Astrocyte of the cerebellum (primary cell): ENCODE measurements at regions not wholly inside any gene's neighbourhood (a gene's known extent, or its start where the extent isn't known, plus 50 kb on each side); places are given as distances from the start of the nearest gene placed in this dataset.

Experiments
- DNase-seq: peaks from one replicate; pipeline ENCODE4 v3.0.0-alpha.2; 2011; ENCODE audit warnings: low read depth
- H3K4me3 ChIP-seq: 2 replicates; pipeline ENCODE4 v1.5.1; 2011; ENCODE audit warnings: mild to moderate bottlenecking, low read depth, low read length, moderate library complexity
- in situ Hi-C: cut with HindIII; loops from 2 replicates; pipeline ENCODE4 v1.10.0; 2017; ENCODE audit warnings: low sequenced_read_pairs
- TF ChIP-seq, protein P1 (sequence below): IDR thresholded peaks from 2 replicates; pipeline ENCODE4 v1.5.1; 2012; ENCODE audit warnings: low read length, low read depth, moderate library complexity, mild to moderate bottlenecking; ENCODE audit errors: missing control alignments

DNA sequence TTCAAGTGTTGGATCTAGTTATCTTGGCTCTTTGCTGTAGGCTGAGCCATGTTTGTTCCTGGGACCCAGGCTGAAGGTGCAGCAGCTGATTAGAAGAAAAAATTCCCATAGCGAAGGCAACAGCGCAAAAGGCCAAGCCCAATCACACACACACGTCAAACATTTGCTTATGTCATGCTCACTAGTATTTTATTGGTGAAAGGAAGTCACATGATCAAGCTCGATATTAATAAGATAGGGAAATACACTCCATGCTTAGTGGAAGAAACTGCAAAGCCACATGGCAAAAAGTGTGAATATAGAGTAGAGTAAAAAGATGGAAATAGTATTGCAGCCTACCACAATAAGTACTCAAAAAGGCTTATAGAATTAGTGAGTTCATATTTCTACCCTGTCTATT is 373.5 kb upstream of the FAR2 start:
- no peak for DNase-seq
- H3K4me3 ChIP-seq = no peak overlapping the region
- in situ Hi-C loops = no loop called here
- TF ChIP-seq, protein P1, sequence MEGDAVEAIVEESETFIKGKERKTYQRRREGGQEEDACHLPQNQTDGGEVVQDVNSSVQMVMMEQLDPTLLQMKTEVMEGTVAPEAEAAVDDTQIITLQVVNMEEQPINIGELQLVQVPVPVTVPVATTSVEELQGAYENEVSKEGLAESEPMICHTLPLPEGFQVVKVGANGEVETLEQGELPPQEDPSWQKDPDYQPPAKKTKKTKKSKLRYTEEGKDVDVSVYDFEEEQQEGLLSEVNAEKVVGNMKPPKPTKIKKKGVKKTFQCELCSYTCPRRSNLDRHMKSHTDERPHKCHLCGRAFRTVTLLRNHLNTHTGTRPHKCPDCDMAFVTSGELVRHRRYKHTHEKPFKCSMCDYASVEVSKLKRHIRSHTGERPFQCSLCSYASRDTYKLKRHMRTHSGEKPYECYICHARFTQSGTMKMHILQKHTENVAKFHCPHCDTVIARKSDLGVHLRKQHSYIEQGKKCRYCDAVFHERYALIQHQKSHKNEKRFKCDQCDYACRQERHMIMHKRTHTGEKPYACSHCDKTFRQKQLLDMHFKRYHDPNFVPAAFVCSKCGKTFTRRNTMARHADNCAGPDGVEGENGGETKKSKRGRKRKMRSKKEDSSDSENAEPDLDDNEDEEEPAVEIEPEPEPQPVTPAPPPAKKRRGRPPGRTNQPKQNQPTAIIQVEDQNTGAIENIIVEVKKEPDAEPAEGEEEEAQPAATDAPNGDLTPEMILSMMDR = no peak

GRCh38 chr12:28776220-28776619 is 372.9 kb upstream of the FAR2 start:
- no peak overlapping the region for H3K4me3 ChIP-seq
- DNase-seq = no peak
- in situ Hi-C loops = no loop called here
- TF ChIP-seq, protein P1 = no peak

DNA sequence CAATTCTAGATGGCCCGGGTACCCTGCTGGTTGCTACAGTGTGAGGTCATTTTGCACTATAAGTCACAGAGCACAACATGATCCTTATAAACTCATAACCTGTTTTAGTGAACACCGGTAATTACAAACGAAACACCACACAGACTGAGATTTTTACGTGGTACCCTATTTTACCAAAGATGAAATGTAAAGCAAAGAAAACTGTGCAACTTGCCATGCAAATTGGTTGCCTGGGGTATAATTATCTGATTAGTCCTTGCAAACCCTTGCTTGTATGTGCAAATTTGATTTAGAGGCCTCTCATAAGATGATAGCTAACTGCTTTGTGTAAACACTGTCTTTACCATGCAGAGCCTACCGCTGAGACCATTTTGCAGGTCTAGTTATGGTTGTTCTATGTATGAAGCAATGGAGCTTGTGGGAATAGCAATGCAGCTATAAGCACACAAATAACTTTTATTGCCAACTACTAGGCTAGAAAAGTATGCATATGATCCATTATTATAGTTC is 372.1 kb upstream of the FAR2 start:
- TF ChIP-seq, protein P1 = no peak
- H3K4me3 ChIP-seq = no peak overlapping the region
- in situ Hi-C loops = no loop called here
- no peak for DNase-seq

DNA sequence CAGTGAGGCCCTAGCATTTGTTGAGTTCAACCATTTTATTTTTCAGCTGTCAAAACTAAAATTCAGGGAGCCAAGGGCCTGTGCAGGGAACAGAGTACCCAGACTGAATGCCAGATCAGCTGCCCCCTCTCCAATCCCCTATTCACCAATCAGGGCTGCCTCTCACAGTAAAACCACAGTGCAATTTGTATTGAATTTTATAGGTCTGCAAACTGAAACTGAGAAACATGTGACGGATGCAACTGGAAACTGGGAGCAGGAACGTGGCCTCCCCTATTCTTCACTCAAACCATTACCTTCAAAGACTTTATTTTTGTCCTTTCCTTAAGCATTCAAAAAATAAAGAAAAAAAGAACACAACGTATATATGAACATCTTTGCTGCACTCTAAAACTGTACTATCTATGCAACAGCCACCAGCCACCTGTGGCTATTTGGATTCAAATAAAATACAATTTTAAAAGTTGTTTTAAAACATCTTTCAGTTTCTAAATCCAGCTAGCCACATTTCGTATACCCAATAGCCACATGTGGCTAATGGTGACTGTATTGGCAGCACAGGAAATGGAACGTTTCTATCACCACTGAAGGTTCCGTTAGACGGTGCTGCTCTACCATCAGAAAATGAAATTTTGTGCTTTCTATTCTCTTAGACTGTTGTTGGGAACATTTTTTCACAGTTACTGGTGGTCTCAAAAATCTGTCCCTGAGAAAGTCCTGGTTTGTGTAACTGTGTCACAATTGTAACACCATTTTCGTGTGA is 371.3 kb upstream of the FAR2 start:
- no peak overlapping the region for H3K4me3 ChIP-seq
- DNase-seq = no peak
- in situ Hi-C loops = no loop called here
- TF ChIP-seq, protein P1 = no peak

DNA sequence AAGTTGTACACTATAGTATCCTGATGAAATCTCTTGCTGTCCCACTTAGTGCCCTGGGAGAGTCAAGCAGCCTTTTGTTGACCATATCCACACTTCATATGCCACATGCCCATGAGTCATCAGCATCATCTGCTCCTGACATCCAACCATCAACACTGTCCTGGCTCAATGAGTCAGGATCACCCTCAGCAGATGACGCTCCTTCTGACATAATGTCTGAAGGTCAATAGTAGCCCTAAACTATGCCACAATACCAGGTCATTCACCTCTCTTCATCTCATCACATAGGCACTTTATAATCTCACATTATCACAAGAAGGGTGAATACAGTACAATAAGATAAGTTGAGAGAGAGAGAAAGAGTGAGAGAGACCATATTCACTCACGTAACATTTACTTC is 369.0 kb upstream of the FAR2 start:
- no peak overlapping the region for H3K4me3 ChIP-seq
- TF ChIP-seq, protein P1 = no peak
- in situ Hi-C loops = no loop called here
- no peak for DNase-seq

- in situ Hi-C loops = no loop called here
- DNase-seq = no peak
- H3K4me3 ChIP-seq = no peak overlapping the region
- TF ChIP-seq, protein P1 = no peak
These were observed 368.1 kb upstream of the FAR2 start for GRCh38 chr12:28780960-28781359.
